H1 (cell line): ENCODE measurements at regions not wholly inside any gene's neighbourhood (a gene's known extent, or its start where the extent isn't known, plus 50 kb on each side); places are given as distances from the start of the nearest gene placed in this dataset.
A peak's percentile ranks its signal among the peaks of the same experiment; 100 is the strongest.

Experiments used
- CREB1 ChIP-seq: IDR thresholded peaks from 2 replicates; pipeline ENCODE4 v1.6.1; 2012; ENCODE audit warnings: inconsistent platforms
- EP300 ChIP-seq, 2 experiments: IDR thresholded peaks; 1 replicate in 1 of 2; 2 replicates in 1 of 2; pipeline ENCODE4 v1.6.1; 2011 to 2012; ENCODE audit warnings: low read depth in 2 of 2, low read length in 2 of 2, mild to moderate bottlenecking in 2 of 2, borderline replicate concordance in 1 of 2, inconsistent platforms in 1 of 2, moderate library complexity in 1 of 2
- EZH2 ChIP-seq: fragments of 200-600 bp; sonication (generic); IDR thresholded peaks from 2 replicates; pipeline ENCODE4 v1.7.1; 2012; ENCODE audit warnings: low read depth, mild to moderate bottlenecking, moderate library complexity, low read length, inconsistent platforms; ENCODE audit not compliant: severe bottlenecking
- GABPA ChIP-seq: IDR thresholded peaks from 2 replicates; pipeline ENCODE4 v1.6.1; 2011; ENCODE audit warnings: mild to moderate bottlenecking, low read length, moderate library complexity, borderline replicate concordance; ENCODE audit not compliant: insufficient read depth
- HDAC2 ChIP-seq, 2 experiments: fragments of 300-600 bp in 1 of 2; sonication (generic) in 1 of 2; IDR thresholded peaks; 2 replicates each; pipeline ENCODE4 v1.6.1; 2011 to 2012; ENCODE audit warnings: low read depth in 2 of 2, low read length in 2 of 2, mild to moderate bottlenecking in 2 of 2, moderate library complexity in 2 of 2, borderline replicate concordance in 1 of 2, inconsistent platforms in 1 of 2
- POLR2AphosphoS5 ChIP-seq: IDR thresholded peaks from 2 replicates; pipeline ENCODE4 v1.6.1; 2011; ENCODE audit warnings: low read depth, low read length
- TF ChIP-seq, protein P1 (sequence below), 3 experiments: IDR thresholded peaks; 1 replicate in 2 of 3; 2 replicates in 1 of 3; pipeline versions ENCODE4 v1.5.1 to v1.6.1; 2011; ENCODE audit warnings: low read length in 3 of 3, mild to moderate bottlenecking in 3 of 3, inconsistent platforms in 2 of 3, low read depth in 1 of 3, moderate library complexity in 1 of 3; ENCODE audit not compliant: insufficient read depth in 1 of 3; ENCODE audit errors: control extremely low read depth in 1 of 3
- TF ChIP-seq, protein P2 (sequence below): fragments of 300-600 bp; sonication (generic); IDR thresholded peaks from 2 replicates; pipeline ENCODE4 v1.7.1; 2012; ENCODE audit warnings: low read length, moderate library complexity, mild to moderate bottlenecking, inconsistent platforms; ENCODE audit not compliant: insufficient replicate concordance
- TF ChIP-seq, protein P3 (sequence below): IDR thresholded peaks from 2 replicates; pipeline ENCODE4 v1.6.1; 2011; ENCODE audit warnings: low read depth, mild to moderate bottlenecking, low read length; ENCODE audit not compliant: insufficient read depth

DNA sequence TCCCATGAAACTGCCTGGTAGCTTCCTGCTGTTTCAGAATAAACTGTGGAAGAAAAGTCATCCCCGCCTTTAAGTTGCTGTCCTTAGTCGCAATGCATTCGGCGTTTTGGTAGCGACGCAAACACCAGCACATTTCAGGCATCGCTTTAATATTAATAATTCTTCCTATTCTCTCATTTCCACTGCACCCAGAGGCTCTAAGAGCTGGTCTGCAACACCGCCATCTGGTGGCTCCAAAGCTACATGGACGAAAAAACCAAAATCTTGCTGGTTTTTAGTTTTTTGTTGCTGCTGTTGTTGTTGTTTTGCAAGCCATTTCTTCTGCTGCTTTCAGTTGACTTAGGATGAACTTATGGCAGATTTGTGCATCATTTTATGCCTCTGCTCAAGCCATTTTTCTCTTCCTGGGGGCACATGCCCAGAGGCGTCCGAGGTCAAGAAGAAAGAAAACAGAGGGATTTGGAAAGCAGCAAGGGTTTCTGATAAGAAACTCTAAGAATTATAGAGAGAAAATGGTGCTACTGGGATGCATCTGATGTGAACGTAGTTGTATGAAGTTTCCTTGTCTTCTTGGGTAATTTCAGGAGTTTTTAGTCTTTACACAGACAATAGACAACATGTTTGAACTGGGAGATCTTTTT is 345.4 kb upstream of the KIRREL3 start:
- TF ChIP-seq HDAC2 (IDR thresholded peaks at IDR 0.05; ENCODE audit: borderline replicate concordance in 1 of 2, low read depth in 2 of 2, low read length in 2 of 2) (no peak), EP300 (IDR thresholded peaks at IDR 0.05; ENCODE audit: borderline replicate concordance in 1 of 2, low read depth in 2 of 2, low read length in 2 of 2) (no peak), EZH2 (no peak), POLR2AphosphoS5 (no peak), GABPA (no peak), CREB1 (no peak)
- TF ChIP-seq, protein P1, sequence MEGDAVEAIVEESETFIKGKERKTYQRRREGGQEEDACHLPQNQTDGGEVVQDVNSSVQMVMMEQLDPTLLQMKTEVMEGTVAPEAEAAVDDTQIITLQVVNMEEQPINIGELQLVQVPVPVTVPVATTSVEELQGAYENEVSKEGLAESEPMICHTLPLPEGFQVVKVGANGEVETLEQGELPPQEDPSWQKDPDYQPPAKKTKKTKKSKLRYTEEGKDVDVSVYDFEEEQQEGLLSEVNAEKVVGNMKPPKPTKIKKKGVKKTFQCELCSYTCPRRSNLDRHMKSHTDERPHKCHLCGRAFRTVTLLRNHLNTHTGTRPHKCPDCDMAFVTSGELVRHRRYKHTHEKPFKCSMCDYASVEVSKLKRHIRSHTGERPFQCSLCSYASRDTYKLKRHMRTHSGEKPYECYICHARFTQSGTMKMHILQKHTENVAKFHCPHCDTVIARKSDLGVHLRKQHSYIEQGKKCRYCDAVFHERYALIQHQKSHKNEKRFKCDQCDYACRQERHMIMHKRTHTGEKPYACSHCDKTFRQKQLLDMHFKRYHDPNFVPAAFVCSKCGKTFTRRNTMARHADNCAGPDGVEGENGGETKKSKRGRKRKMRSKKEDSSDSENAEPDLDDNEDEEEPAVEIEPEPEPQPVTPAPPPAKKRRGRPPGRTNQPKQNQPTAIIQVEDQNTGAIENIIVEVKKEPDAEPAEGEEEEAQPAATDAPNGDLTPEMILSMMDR (IDR thresholded peaks at IDR 0.05; ENCODE audit: control extremely low read depth in 1 of 3, insufficient read depth in 1 of 3, low read depth in 1 of 3, low read length in 3 of 3), result peak; percentile 37 to 67 (median 65)
- TF ChIP-seq, protein P2, sequence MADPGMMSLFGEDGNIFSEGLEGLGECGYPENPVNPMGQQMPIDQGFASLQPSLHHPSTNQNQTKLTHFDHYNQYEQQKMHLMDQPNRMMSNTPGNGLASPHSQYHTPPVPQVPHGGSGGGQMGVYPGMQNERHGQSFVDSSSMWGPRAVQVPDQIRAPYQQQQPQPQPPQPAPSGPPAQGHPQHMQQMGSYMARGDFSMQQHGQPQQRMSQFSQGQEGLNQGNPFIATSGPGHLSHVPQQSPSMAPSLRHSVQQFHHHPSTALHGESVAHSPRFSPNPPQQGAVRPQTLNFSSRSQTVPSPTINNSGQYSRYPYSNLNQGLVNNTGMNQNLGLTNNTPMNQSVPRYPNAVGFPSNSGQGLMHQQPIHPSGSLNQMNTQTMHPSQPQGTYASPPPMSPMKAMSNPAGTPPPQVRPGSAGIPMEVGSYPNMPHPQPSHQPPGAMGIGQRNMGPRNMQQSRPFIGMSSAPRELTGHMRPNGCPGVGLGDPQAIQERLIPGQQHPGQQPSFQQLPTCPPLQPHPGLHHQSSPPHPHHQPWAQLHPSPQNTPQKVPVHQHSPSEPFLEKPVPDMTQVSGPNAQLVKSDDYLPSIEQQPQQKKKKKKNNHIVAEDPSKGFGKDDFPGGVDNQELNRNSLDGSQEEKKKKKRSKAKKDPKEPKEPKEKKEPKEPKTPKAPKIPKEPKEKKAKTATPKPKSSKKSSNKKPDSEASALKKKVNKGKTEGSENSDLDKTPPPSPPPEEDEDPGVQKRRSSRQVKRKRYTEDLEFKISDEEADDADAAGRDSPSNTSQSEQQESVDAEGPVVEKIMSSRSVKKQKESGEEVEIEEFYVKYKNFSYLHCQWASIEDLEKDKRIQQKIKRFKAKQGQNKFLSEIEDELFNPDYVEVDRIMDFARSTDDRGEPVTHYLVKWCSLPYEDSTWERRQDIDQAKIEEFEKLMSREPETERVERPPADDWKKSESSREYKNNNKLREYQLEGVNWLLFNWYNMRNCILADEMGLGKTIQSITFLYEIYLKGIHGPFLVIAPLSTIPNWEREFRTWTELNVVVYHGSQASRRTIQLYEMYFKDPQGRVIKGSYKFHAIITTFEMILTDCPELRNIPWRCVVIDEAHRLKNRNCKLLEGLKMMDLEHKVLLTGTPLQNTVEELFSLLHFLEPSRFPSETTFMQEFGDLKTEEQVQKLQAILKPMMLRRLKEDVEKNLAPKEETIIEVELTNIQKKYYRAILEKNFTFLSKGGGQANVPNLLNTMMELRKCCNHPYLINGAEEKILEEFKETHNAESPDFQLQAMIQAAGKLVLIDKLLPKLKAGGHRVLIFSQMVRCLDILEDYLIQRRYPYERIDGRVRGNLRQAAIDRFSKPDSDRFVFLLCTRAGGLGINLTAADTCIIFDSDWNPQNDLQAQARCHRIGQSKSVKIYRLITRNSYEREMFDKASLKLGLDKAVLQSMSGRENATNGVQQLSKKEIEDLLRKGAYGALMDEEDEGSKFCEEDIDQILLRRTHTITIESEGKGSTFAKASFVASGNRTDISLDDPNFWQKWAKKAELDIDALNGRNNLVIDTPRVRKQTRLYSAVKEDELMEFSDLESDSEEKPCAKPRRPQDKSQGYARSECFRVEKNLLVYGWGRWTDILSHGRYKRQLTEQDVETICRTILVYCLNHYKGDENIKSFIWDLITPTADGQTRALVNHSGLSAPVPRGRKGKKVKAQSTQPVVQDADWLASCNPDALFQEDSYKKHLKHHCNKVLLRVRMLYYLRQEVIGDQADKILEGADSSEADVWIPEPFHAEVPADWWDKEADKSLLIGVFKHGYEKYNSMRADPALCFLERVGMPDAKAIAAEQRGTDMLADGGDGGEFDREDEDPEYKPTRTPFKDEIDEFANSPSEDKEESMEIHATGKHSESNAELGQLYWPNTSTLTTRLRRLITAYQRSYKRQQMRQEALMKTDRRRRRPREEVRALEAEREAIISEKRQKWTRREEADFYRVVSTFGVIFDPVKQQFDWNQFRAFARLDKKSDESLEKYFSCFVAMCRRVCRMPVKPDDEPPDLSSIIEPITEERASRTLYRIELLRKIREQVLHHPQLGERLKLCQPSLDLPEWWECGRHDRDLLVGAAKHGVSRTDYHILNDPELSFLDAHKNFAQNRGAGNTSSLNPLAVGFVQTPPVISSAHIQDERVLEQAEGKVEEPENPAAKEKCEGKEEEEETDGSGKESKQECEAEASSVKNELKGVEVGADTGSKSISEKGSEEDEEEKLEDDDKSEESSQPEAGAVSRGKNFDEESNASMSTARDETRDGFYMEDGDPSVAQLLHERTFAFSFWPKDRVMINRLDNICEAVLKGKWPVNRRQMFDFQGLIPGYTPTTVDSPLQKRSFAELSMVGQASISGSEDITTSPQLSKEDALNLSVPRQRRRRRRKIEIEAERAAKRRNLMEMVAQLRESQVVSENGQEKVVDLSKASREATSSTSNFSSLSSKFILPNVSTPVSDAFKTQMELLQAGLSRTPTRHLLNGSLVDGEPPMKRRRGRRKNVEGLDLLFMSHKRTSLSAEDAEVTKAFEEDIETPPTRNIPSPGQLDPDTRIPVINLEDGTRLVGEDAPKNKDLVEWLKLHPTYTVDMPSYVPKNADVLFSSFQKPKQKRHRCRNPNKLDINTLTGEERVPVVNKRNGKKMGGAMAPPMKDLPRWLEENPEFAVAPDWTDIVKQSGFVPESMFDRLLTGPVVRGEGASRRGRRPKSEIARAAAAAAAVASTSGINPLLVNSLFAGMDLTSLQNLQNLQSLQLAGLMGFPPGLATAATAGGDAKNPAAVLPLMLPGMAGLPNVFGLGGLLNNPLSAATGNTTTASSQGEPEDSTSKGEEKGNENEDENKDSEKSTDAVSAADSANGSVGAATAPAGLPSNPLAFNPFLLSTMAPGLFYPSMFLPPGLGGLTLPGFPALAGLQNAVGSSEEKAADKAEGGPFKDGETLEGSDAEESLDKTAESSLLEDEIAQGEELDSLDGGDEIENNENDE, result no peak
- TF ChIP-seq, protein P3, sequence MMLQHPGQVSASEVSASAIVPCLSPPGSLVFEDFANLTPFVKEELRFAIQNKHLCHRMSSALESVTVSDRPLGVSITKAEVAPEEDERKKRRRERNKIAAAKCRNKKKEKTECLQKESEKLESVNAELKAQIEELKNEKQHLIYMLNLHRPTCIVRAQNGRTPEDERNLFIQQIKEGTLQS, result no peak
